IMR-90 (cell line): ENCODE measurements at regions not wholly inside any gene's neighbourhood (a gene's known extent, or its start where the extent isn't known, plus 50 kb on each side); places are given as distances from the start of the nearest gene placed in this dataset.

Experiments used
- ATAC-seq: fragments of 200-7000 bp; cut with Tn5 transposase; 2 replicates; pipeline ENCODE4 v1.9.1; 2020; ENCODE audit warnings: low read depth, mild to moderate bottlenecking, moderate library complexity
- BruUV-seq: library from RNA; stranded (reverse); fragments of 400-500 nt; replicated peaks from 2 replicates; lab custom pipeline; 2021; lab: Mats Ljungman, UMichigan
- CTCF ChIA-PET: fragments of 300-600 bp; formaldehyde crosslinking; extraction: SDS; loops from one replicate; lab custom pipeline; 2021; ENCODE audit warnings: antibody characterized with exemption; lab: Yijun Ruan, JAX
- POLR2A ChIA-PET: fragments of 300-600 bp; sonication (Branson Sonifier 250); formaldehyde crosslinking; loops from one replicate; lab custom pipeline; 2022; ENCODE audit warnings: antibody characterized with exemption; ENCODE audit not compliant: unreplicated experiment; lab: Charles Lee
- DNase-seq: peaks from one replicate; pipeline ENCODE4 v3.0.0; 2013
- H2AFZ ChIP-seq: replicated peaks from 2 replicates; pipeline ENCODE3; 2013; ENCODE audit warnings: low read length, mild to moderate bottlenecking; ENCODE audit not compliant: poor library complexity
- H2AK5ac ChIP-seq: 2 replicates; pipeline ENCODE4 v1.6.1; 2013; ENCODE audit warnings: low read depth, low read length, inconsistent platforms
- H2AK9ac ChIP-seq: replicated peaks from 2 replicates; pipeline ENCODE3; 2013; ENCODE audit warnings: mild to moderate bottlenecking, low read depth, low read length, moderate library complexity; ENCODE audit not compliant: poor library complexity
- H2BK120ac ChIP-seq: 2 replicates; pipeline ENCODE4 v1.6.1; 2013; ENCODE audit warnings: low read depth, low read length, inconsistent platforms
- H2BK15ac ChIP-seq: 3 replicates; pipeline ENCODE4 v1.6.1; 2013; ENCODE audit warnings: low read depth, low read length, inconsistent platforms
- H2BK20ac ChIP-seq: 2 replicates; pipeline ENCODE4 v1.6.1; 2013; ENCODE audit warnings: low read depth, mild to moderate bottlenecking, inconsistent platforms, low read length, moderate library complexity
- H2BK5ac ChIP-seq: 2 replicates; pipeline ENCODE4 v1.6.1; 2013; ENCODE audit warnings: mild to moderate bottlenecking, low read depth, low read length, inconsistent platforms; ENCODE audit not compliant: poor library complexity, severe bottlenecking
- H3K14ac ChIP-seq: replicated peaks from 2 replicates; pipeline ENCODE4 v1.6.1; 2013; ENCODE audit warnings: low read depth, low read length, inconsistent platforms
- H3K18ac ChIP-seq: 2 replicates; pipeline ENCODE4 v1.6.1; 2013; ENCODE audit warnings: low read depth, low read length, control low read depth
- H3K23ac ChIP-seq: 2 replicates; pipeline ENCODE4 v1.6.1; 2013; ENCODE audit warnings: low read depth, low read length, inconsistent platforms
- H3K27ac ChIP-seq: 2 replicates; pipeline ENCODE4 v1.5.1; 2013; ENCODE audit warnings: mild to moderate bottlenecking, control low read depth, low read length; ENCODE audit not compliant: insufficient read depth
- H3K27me3 ChIP-seq: 2 replicates; pipeline ENCODE4 v1.6.1; 2013; ENCODE audit warnings: low read length; ENCODE audit not compliant: control insufficient read depth, insufficient read depth
- H3K36me3 ChIP-seq: 2 replicates; pipeline ENCODE4 v1.6.1; 2013; ENCODE audit warnings: low read length, mixed read lengths; ENCODE audit not compliant: control insufficient read depth, insufficient read depth
- H3K4ac ChIP-seq: 2 replicates; pipeline ENCODE4 v1.6.1; 2013; ENCODE audit warnings: low read depth, low read length, inconsistent platforms
- H3K4me1 ChIP-seq: 2 replicates; pipeline ENCODE4 v1.6.1; 2013; ENCODE audit warnings: low read length, mixed read lengths; ENCODE audit not compliant: control insufficient read depth, insufficient read depth
- H3K4me2 ChIP-seq: 2 replicates; pipeline ENCODE4 v1.6.1; 2013; ENCODE audit warnings: low read depth, mild to moderate bottlenecking, control low read depth, low read length, moderate library complexity
- H3K4me3 ChIP-seq: 2 replicates; pipeline ENCODE4 v1.5.1; 2013; ENCODE audit warnings: low read depth, mild to moderate bottlenecking, control low read depth, low read length, moderate library complexity; ENCODE audit not compliant: insufficient read depth
- H3K56ac ChIP-seq: 2 replicates; pipeline ENCODE4 v1.6.1; 2013; ENCODE audit warnings: low read length, inconsistent platforms; ENCODE audit not compliant: insufficient read depth; ENCODE audit errors: extremely low read depth
- H3K79me1 ChIP-seq, 2 experiments: 2 replicates each; pipeline ENCODE4 v1.6.1; 2013; ENCODE audit warnings: low read length in 2 of 2, inconsistent platforms in 1 of 2, low read depth in 1 of 2
- H3K9ac ChIP-seq: 2 replicates; pipeline ENCODE4 v1.6.1; 2013; ENCODE audit warnings: low read depth, low read length, control low read depth
- H3K9me1 ChIP-seq: 2 replicates; pipeline ENCODE4 v1.6.1; 2013; ENCODE audit warnings: low read length, inconsistent platforms; ENCODE audit not compliant: insufficient read depth
- H3K9me3 ChIP-seq: 2 replicates; pipeline ENCODE4 v1.6.1; 2013; ENCODE audit warnings: low read length; ENCODE audit not compliant: control insufficient read depth, insufficient read depth
- H4K20me1 ChIP-seq: 2 replicates; pipeline ENCODE4 v1.6.1; 2013; ENCODE audit warnings: low read length, inconsistent platforms; ENCODE audit not compliant: insufficient read depth
- H4K5ac ChIP-seq: 2 replicates; pipeline ENCODE4 v1.6.1; 2013; ENCODE audit warnings: mild to moderate bottlenecking, low read depth, low read length, control low read depth
- H4K8ac ChIP-seq, 2 experiments: 2 replicates each; pipeline ENCODE4 v1.6.1; 2013; ENCODE audit warnings: low read depth in 2 of 2, low read length in 2 of 2, control low read depth in 1 of 2, inconsistent platforms in 1 of 2
- H4K91ac ChIP-seq: 2 replicates; pipeline ENCODE4 v1.6.1; 2013; ENCODE audit warnings: low read depth, low read length, inconsistent platforms; ENCODE audit not compliant: insufficient read depth
- CEBPB ChIP-seq: IDR thresholded peaks from 2 replicates; pipeline ENCODE4 v1.6.1; 2012; ENCODE audit warnings: low read depth, low read length, improper control_type of control experiment
- CTCF ChIP-seq: conservative IDR thresholded peaks from 2 replicates; pipeline ENCODE4 v1.5.1; 2012; ENCODE audit warnings: mild to moderate bottlenecking, low read depth, low read length, improper control_type of control experiment
- ELK1 ChIP-seq: fragments of 150-350 bp; IDR thresholded peaks from 2 replicates; pipeline ENCODE4 v1.6.1; 2016; ENCODE audit warnings: low read depth, mild to moderate bottlenecking, low read length, moderate library complexity, borderline replicate concordance
- MAZ ChIP-seq: IDR thresholded peaks from 2 replicates; pipeline ENCODE4 v1.6.1; 2012; ENCODE audit warnings: low read depth, mild to moderate bottlenecking, low read length, improper control_type of control experiment, moderate library complexity, borderline replicate concordance
- NFE2L2 ChIP-seq: fragments of 150-350 bp; IDR thresholded peaks from 2 replicates; pipeline ENCODE4 v1.6.1; 2016; ENCODE audit warnings: low read depth, mild to moderate bottlenecking, low read length
- RFX5 ChIP-seq: IDR thresholded peaks from 2 replicates; pipeline ENCODE4 v1.8.0; 2012; ENCODE audit warnings: low read depth, mild to moderate bottlenecking, low read length, moderate library complexity
- WGBS, 2 experiments: methylation state at CpG; one replicate each; pipeline versions ENCODE4 v1.1.5 to v1.1.7; 2013; ENCODE audit warnings: missing lambda C conversion rate in 2 of 2; ENCODE audit not compliant: insufficient read length in 1 of 2; ENCODE audit errors: extremely low coverage in 2 of 2; 5-methylcytosine and 5-hydroxymethylcytosine counted together
- dilution Hi-C: fragments of 300-500 bp; cut with HindIII; formaldehyde crosslinking; loops from one replicate; pipeline ENCODE4 v1.14.3; 2018; ENCODE audit warnings: low sequenced_read_pairs; ENCODE audit not compliant: unreplicated experiment
- in situ Hi-C: fragments of 300-500 bp; cut with MboI; formaldehyde crosslinking; loops from 3 replicates; pipeline ENCODE4 v1.14.3; 2019; ENCODE audit warnings: low sequenced_read_pairs, inconsistent platforms, mixed read lengths
- intact Hi-C: fragments of 100-400 bp; cut with micrococcal nuclease; formaldehyde crosslinking; loops from 2 replicates; pipeline ENCODE4 v1.10.0; 2022

GRCh38 chr5:84715686-84716085 lies 331.0 kb upstream of the EDIL3 start:
- no peak overlapping the region for H3K56ac ChIP-seq
- intact Hi-C loops: no loop called here
- in situ Hi-C loops: no loop called here
- H3K18ac ChIP-seq: no peak overlapping the region
- H3K79me1 ChIP-seq: no peaks in the 10 kb centered on the region
- ChIA-PET POLR2A (no interaction called here), CTCF (no interaction called here)
- H3K9ac ChIP-seq: no peak overlapping the region
- no peak overlapping the region for H2AFZ ChIP-seq
- H2AK9ac ChIP-seq: no peak overlapping the region
- no peak overlapping the region for H2BK120ac ChIP-seq
- H3K14ac ChIP-seq: no peak overlapping the region
- H4K91ac ChIP-seq: no peak overlapping the region
- no peak overlapping the region for H2BK5ac ChIP-seq
- dilution Hi-C loops: no loop called here
- no peaks in the 10 kb centered on the region for H3K9me3 ChIP-seq
- DNase-seq (no peak), ATAC-seq (no peak)
- TF ChIP-seq RFX5 (no peak), MAZ (no peak), CEBPB (no peak), NFE2L2 (no peak), ELK1 (no peak), CTCF (no peak)
- no peak overlapping the region for H2BK20ac ChIP-seq
- H4K8ac ChIP-seq: no peak overlapping the region
- no peak overlapping the region for H2BK15ac ChIP-seq
- H3K4me3 ChIP-seq: no peak overlapping the region
- no peaks in the 10 kb centered on the region for H3K36me3 ChIP-seq
- no peaks in the 10 kb centered on the region for H3K9me1 ChIP-seq
- BruUV-seq: no TSS peak
- H3K27ac ChIP-seq: no peak overlapping the region
- H2AK5ac ChIP-seq: no peak overlapping the region
- H3K4me1 ChIP-seq: no peaks in the 10 kb centered on the region
- WGBS, 2 experiments: no CpG with 5 or more reads among the region's 3 CpGs
- H3K4me2 ChIP-seq: no peak overlapping the region
- H4K20me1 ChIP-seq: no peaks in the 10 kb centered on the region
- no peaks in the 10 kb centered on the region for H3K27me3 ChIP-seq
- H3K4ac ChIP-seq: no peak overlapping the region
- H3K23ac ChIP-seq: no peak overlapping the region
- H4K5ac ChIP-seq: no peak overlapping the region
